Caki2 (cell line): ENCODE measurements at regions not wholly inside any gene's neighbourhood (a gene's known extent, or its start where the extent isn't known, plus 50 kb on each side); places are given as distances from the start of the nearest gene placed in this dataset.
"Not testable (repeated sequence)": the region's sequence is repeated elsewhere in the genome, so short reads cannot be mapped to it uniquely, and the experiment has no call there.

Source experiments
- DNase-seq: peaks from one replicate; pipeline ENCODE4 v3.0.0-alpha.2; 2015; ENCODE audit warnings: low read depth
- in situ Hi-C: cut with HindIII; loops from 2 replicates; pipeline ENCODE4 v1.10.0; 2016; ENCODE audit warnings: low sequenced_read_pairs, low pct_unique_long_range_greater_than_20kb, mixed read lengths

GRCh38 chr1:199449221-199449620 is 578.3 kb upstream of the NR5A2 start:
- in situ Hi-C loops: no loop called here
- DNase-seq: no peak

GRCh38 chr1:199449681-199450080 is 577.8 kb upstream of the NR5A2 start:
- in situ Hi-C loops: no loop called here
- DNase-seq: no peak

GRCh38 chr1:199452627-199453026 is 574.9 kb upstream of the NR5A2 start:
- in situ Hi-C loops: no loop called here
- no peak for DNase-seq

GRCh38 chr1:199453723-199454122 is 573.8 kb upstream of the NR5A2 start:
- in situ Hi-C loops: no loop called here

GRCh38 chr1:199460933-199461332 is 566.6 kb upstream of the NR5A2 start:
- no peak for DNase-seq
- in situ Hi-C loops: no loop called here

More at GRCh38 chr1:199453723-199454122, 573.8 kb upstream of the NR5A2 start:
- no peak for DNase-seq

- no peak for DNase-seq
- in situ Hi-C loops: no loop called here
Observed at GRCh38 chr1:199463521-199464127, 563.9 kb upstream of the NR5A2 start.

- in situ Hi-C loops: no loop called here
- no peak for DNase-seq
Observed at GRCh38 chr1:199466961-199467360, 560.5 kb upstream of the NR5A2 start.

GRCh38 chr1:199472018-199472417 is 555.5 kb upstream of the NR5A2 start:
- no peak for DNase-seq
- in situ Hi-C loops: no loop called here

GRCh38 chr1:199472978-199473377 is 554.5 kb upstream of the NR5A2 start:
- no peak for DNase-seq
- in situ Hi-C loops: no loop called here

GRCh38 chr1:199474738-199475137 is 552.8 kb upstream of the NR5A2 start:
- in situ Hi-C loops: no loop called here

GRCh38 chr1:199482426-199482825 is 545.1 kb upstream of the NR5A2 start:
- in situ Hi-C loops: no loop called here
- DNase-seq: no peak

More at GRCh38 chr1:199474738-199475137, 552.8 kb upstream of the NR5A2 start:
- no peak for DNase-seq

- in situ Hi-C loops: no loop called here
- DNase-seq: no peak
Observed at GRCh38 chr1:199489594-199489993, 537.9 kb upstream of the NR5A2 start.

- in situ Hi-C loops: no loop called here
- no peak for DNase-seq
Observed at GRCh38 chr1:199490769-199491527, 536.6 kb upstream of the NR5A2 start.

- in situ Hi-C loops: no loop called here
- no peak for DNase-seq
Observed at GRCh38 chr1:199495432-199495831, 532.1 kb upstream of the NR5A2 start.

GRCh38 chr1:199498802-199499201 is 528.7 kb upstream of the NR5A2 start:
- in situ Hi-C loops, DNase-seq: not testable (repeated sequence)

GRCh38 chr1:199508072-199508471 is 519.4 kb upstream of the NR5A2 start:
- DNase-seq: no peak
- in situ Hi-C loops: no loop called here

GRCh38 chr1:199508653-199509052 is 518.9 kb upstream of the NR5A2 start:
- in situ Hi-C loops: no loop called here
- peak; percentile 12 for DNase-seq

- in situ Hi-C loops: no loop called here
- DNase-seq: no peak
Observed at GRCh38 chr1:199509456-199509855, 518.1 kb upstream of the NR5A2 start.

- no peak for DNase-seq
- in situ Hi-C loops: no loop called here
Observed at GRCh38 chr1:199510314-199510713, 517.2 kb upstream of the NR5A2 start.
